Endothelial cell of umbilical vein (primary cell): ENCODE measurements at regions not wholly inside any gene's neighbourhood (a gene's known extent, or its start where the extent isn't known, plus 50 kb on each side); places are given as distances from the start of the nearest gene placed in this dataset.

ENCODE experiments used
- CTCF ChIP-seq, 2 donors: IDR thresholded peaks; 1 replicate in 1 of 2; 2 replicates in 1 of 2; pipeline ENCODE4 v1.5.1; 2011; ENCODE audit warnings: low read length in 2 of 2, mild to moderate bottlenecking in 2 of 2, moderate library complexity in 2 of 2, control low read depth in 1 of 2, inconsistent platforms in 1 of 2, low read depth in 1 of 2; ENCODE audit not compliant: insufficient read depth in 1 of 2; ENCODE audit errors: extremely low read depth in 1 of 2
- EZH2 ChIP-seq: IDR thresholded peaks from 2 replicates; pipeline ENCODE4 v1.6.1; 2012; ENCODE audit warnings: borderline replicate concordance, low read depth, mild to moderate bottlenecking, moderate library complexity, low read length, inconsistent platforms; ENCODE audit not compliant: severe bottlenecking
- FOS ChIP-seq: IDR thresholded peaks from 2 replicates; pipeline ENCODE4 v1.6.1; 2011; ENCODE audit warnings: mild to moderate bottlenecking, low read length, moderate library complexity, borderline replicate concordance; ENCODE audit not compliant: insufficient read depth
- MAX ChIP-seq: IDR thresholded peaks from 2 replicates; pipeline ENCODE4 v1.6.1; 2011; ENCODE audit not compliant: insufficient read depth, insufficient read length
- POLR2A ChIP-seq: IDR thresholded peaks from 2 replicates; pipeline ENCODE4 v1.6.1; 2012; ENCODE audit warnings: low read depth, mild to moderate bottlenecking, control low read depth, low read length
- POLR2AphosphoS5 ChIP-seq: IDR thresholded peaks from 2 replicates; pipeline ENCODE4 v1.6.1; 2012; ENCODE audit warnings: low read depth, mild to moderate bottlenecking, control low read depth, low read length, moderate library complexity; ENCODE audit not compliant: insufficient read depth

GRCh38 chr6:126696921-126697693 is 357.2 kb downstream of the CENPW start:
- TF ChIP-seq CTCF (IDR thresholded peaks at IDR 0.05; ENCODE audit: extremely low read depth in 1 of 2, insufficient read depth in 1 of 2, low read depth in 1 of 2, low read length in 2 of 2) = no peak
- TF ChIP-seq POLR2A = no peak
- no peak for TF ChIP-seq MAX
- TF ChIP-seq FOS = no peak
- no peak for TF ChIP-seq EZH2
- TF ChIP-seq POLR2AphosphoS5 = no peak
